Gastrocnemius medialis (tissue), 4 donors: ENCODE measurements at regions not wholly inside any gene's neighbourhood (a gene's known extent, or its start where the extent isn't known, plus 50 kb on each side); places are given as distances from the start of the nearest gene placed in this dataset.

Source experiments
- CTCF ChIP-seq, 5 experiments: fragments of 450-650 bp in 3 of 5; fragments of 200-600 bp in 2 of 5; sonication (generic) in 2 of 5; IDR thresholded peaks in 4 of 5; conservative IDR thresholded peaks in 1 of 5; 1 replicate in 4 of 5; 2 replicates in 1 of 5; pipeline ENCODE4 v1.5.1; 2016 to 2019; ENCODE audit warnings: antibody characterized with exemption in 5 of 5, mild to moderate bottlenecking in 3 of 5, moderate library complexity in 3 of 5
- POLR2A ChIP-seq, 2 donors: fragments of 450-650 bp; IDR thresholded peaks; one replicate each; pipeline ENCODE4 v1.6.1; 2017; ENCODE audit warnings: antibody characterized with exemption in 2 of 2, mild to moderate bottlenecking in 2 of 2, moderate library complexity in 2 of 2

- no peak for TF ChIP-seq CTCF (IDR thresholded peaks at IDR 0.05 in 4 of 5, conservative IDR thresholded peaks at IDR 0.05 in 1 of 5)
- no peak for TF ChIP-seq POLR2A (IDR thresholded peaks at IDR 0.05)
Measured at GRCh38 chr3:31016196-31016595, 121.7 kb upstream of the GADL1 start.
